AG10803 (cell line): ENCODE measurements at regions not wholly inside any gene's neighbourhood (a gene's known extent, or its start where the extent isn't known, plus 50 kb on each side); places are given as distances from the start of the nearest gene placed in this dataset.

Experiments
- DNase-seq: peaks from one replicate; pipeline ENCODE4 v3.0.0; 2010; ENCODE audit warnings: low read depth
- H3K4me3 ChIP-seq: 2 replicates; pipeline ENCODE4 v1.5.1; 2011; ENCODE audit warnings: mild to moderate bottlenecking, low read length, control low read depth
- TF ChIP-seq, protein P1 (sequence below): conservative IDR thresholded peaks from 2 replicates; pipeline ENCODE4 v1.5.1; 2011; ENCODE audit warnings: mild to moderate bottlenecking, low read length, control low read depth, inconsistent platforms

- DNase-seq: peak; percentile 35
- TF ChIP-seq, protein P1, sequence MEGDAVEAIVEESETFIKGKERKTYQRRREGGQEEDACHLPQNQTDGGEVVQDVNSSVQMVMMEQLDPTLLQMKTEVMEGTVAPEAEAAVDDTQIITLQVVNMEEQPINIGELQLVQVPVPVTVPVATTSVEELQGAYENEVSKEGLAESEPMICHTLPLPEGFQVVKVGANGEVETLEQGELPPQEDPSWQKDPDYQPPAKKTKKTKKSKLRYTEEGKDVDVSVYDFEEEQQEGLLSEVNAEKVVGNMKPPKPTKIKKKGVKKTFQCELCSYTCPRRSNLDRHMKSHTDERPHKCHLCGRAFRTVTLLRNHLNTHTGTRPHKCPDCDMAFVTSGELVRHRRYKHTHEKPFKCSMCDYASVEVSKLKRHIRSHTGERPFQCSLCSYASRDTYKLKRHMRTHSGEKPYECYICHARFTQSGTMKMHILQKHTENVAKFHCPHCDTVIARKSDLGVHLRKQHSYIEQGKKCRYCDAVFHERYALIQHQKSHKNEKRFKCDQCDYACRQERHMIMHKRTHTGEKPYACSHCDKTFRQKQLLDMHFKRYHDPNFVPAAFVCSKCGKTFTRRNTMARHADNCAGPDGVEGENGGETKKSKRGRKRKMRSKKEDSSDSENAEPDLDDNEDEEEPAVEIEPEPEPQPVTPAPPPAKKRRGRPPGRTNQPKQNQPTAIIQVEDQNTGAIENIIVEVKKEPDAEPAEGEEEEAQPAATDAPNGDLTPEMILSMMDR: peak; percentile 94
- no peak overlapping the region for H3K4me3 ChIP-seq
These were observed 999.0 kb upstream of the ADGRL3 start for GRCh38 chr4:60201052-60201673.

- DNase-seq: no peak
- no peak overlapping the region for H3K4me3 ChIP-seq
- TF ChIP-seq, protein P1: no peak
These were observed 990.5 kb upstream of the ADGRL3 start for GRCh38 chr4:60209588-60209987.

DNA sequence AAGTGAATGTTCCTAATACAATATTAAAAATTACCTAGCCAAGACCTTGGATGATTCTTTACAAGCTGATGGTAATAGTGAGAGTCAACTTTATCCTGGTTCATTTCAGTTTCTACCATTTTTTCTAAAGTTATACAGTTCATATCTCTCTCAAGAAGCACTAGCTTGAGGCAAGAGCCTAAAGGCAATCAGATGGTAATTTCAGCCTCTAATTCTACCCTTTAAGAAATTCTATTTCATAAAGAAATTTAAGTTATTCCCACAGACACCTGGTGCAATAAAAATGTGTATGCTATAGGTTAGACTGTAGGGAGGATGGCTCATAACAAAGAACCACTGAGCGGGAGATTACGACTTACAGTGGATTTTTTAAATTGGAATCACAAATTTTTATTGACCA, 984.2 kb upstream of the ADGRL3 start:
- DNase-seq: no peak
- TF ChIP-seq, protein P1: no peak
- H3K4me3 ChIP-seq: no peak overlapping the region

GRCh38 chr4:60216752-60217151, 983.4 kb upstream of the ADGRL3 start:
- H3K4me3 ChIP-seq: no peak overlapping the region
- no peak for DNase-seq
- TF ChIP-seq, protein P1: no peak

- H3K4me3 ChIP-seq: no peak overlapping the region
- TF ChIP-seq, protein P1: no peak
- DNase-seq: no peak
These were observed 978.3 kb upstream of the ADGRL3 start for GRCh38 chr4:60221866-60222265.

DNA sequence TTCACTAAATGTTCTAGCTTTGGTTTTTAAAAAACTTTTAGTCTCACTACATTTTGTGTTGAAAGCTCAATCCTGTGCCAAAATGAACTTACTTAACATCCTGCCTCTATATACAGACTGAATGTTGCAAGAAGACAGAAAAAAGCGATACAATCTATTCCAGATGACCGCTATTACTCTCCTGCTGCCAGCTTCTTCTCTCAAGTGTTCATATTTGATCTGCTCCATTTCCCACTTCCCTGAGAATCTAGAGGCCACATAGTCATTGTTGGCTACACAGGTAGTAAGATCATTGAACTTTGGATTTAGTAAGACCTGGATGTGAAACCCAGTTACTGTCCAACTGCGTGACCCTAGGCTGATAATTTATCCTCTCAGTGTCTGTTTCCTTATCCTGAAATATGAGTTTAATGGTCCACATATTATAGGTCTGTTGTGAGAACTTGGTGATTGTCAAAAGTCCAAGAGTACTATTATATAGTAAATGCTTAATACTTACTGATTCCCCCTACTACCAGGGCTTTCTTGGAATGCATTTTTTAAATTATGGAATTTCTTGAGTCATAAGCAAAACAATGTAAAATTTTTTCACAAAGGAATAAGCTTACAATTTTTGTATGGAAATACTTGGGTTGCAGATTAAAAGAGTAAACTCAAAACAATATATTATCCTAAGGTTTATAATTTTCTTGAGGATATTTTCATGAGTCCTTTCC, 976.8 kb upstream of the ADGRL3 start:
- TF ChIP-seq, protein P1: no peak
- DNase-seq: no peak
- no peak overlapping the region for H3K4me3 ChIP-seq

DNA sequence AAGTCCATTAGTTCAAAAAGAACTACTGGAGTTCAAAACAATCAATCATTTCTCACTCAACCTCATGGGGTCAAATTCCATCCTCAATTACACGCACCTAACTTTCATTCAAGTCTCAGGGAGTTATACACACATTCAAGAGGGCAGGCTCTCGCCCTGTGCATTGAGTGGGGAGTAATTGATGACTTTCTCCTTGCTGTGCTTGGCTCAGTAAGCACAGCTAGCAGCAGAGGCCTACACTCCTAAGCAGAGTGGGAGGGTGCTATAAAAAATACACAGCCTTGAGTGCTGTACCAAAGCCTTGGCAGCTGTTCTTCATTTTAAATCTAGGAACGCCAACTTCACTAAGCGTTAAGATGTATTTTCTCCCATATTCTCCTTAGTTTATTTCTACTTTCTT, 958.3 kb upstream of the ADGRL3 start:
- H3K4me3 ChIP-seq: no peak overlapping the region
- DNase-seq: no peak
- TF ChIP-seq, protein P1: no peak
